Left renal pelvis (tissue), 4 donors: ENCODE measurements at regions not wholly inside any gene's neighbourhood (a gene's known extent, or its start where the extent isn't known, plus 50 kb on each side); places are given as distances from the start of the nearest gene placed in this dataset.
A peak's percentile ranks its signal among the peaks of the same experiment; 100 is the strongest.
"Not testable (repeated sequence)": the region's sequence is repeated elsewhere in the genome, so short reads cannot be mapped to it uniquely, and the experiment has no call there.

Source experiments
- DNase-seq, 4 donors: peaks; one replicate each; pipeline ENCODE4 v3.0.0-alpha.2; 2013; ENCODE audit warnings: low read depth in 4 of 4, low spot score in 3 of 4

- DNase-seq = no peak
Observed at GRCh38 chr16:56029026-56029425, 153.9 kb upstream of the CES5A start.

- no peak for DNase-seq
Observed at GRCh38 chr16:56022818-56023217, 147.6 kb upstream of the CES5A start.

- no peak for DNase-seq
Observed at GRCh38 chr16:56019274-56019673, 144.1 kb upstream of the CES5A start.

- DNase-seq = peak; percentile 18 to 67 (median 58)
Observed at GRCh38 chr16:56013962-56014552, 138.9 kb upstream of the CES5A start.

- DNase-seq = no peak
Observed at GRCh38 chr16:56012482-56012811, 137.3 kb upstream of the CES5A start.

- no peak for DNase-seq
Observed at GRCh38 chr16:56011808-56012481, 136.8 kb upstream of the CES5A start.

GRCh38 chr16:56005958-56006357 lies 130.8 kb upstream of the CES5A start:
- no peak for DNase-seq

GRCh38 chr16:55999683-56000082 lies 124.5 kb upstream of the CES5A start:
- no peak for DNase-seq

- DNase-seq = no peak
Observed at GRCh38 chr16:55993088-55993487, 117.9 kb upstream of the CES5A start.

- DNase-seq = no peak
Observed at GRCh38 chr16:55992551-55992950, 117.4 kb upstream of the CES5A start.

- no peak for DNase-seq
Observed at GRCh38 chr16:55991843-55992242, 116.7 kb upstream of the CES5A start.

- no peak for DNase-seq
Observed at GRCh38 chr16:55989569-55989907, 114.4 kb upstream of the CES5A start.

GRCh38 chr16:55988850-55989568 lies 113.8 kb upstream of the CES5A start:
- DNase-seq = not testable (repeated sequence)

- DNase-seq = no peak
Observed at GRCh38 chr16:55988013-55988412, 112.8 kb upstream of the CES5A start.

GRCh38 chr16:55982597-55982996 lies 107.4 kb upstream of the CES5A start:
- DNase-seq = no peak

- no peak for DNase-seq
Observed at GRCh38 chr16:55981557-55981956, 106.4 kb upstream of the CES5A start.

- no peak for DNase-seq
Observed at GRCh38 chr16:55976815-55977214, 101.6 kb upstream of the CES5A start.

GRCh38 chr16:55971447-55971846 lies 96.3 kb upstream of the CES5A start:
- DNase-seq = no peak

- DNase-seq = no peak
Observed at GRCh38 chr16:55968221-55968620, 93.0 kb upstream of the CES5A start.

- no peak for DNase-seq
Observed at GRCh38 chr16:55964923-55965475, 89.8 kb upstream of the CES5A start.

GRCh38 chr16:55955845-55956244 lies 80.7 kb upstream of the CES5A start:
- DNase-seq = no peak

- DNase-seq = no peak
Observed at GRCh38 chr16:55955424-55955823, 80.3 kb upstream of the CES5A start.
